ENCODE measurements at regions not wholly inside any gene's neighbourhood (a gene's known extent, or its start where the extent isn't known, plus 50 kb on each side); places are given as distances from the start of the nearest gene placed in this dataset.

DNA sequence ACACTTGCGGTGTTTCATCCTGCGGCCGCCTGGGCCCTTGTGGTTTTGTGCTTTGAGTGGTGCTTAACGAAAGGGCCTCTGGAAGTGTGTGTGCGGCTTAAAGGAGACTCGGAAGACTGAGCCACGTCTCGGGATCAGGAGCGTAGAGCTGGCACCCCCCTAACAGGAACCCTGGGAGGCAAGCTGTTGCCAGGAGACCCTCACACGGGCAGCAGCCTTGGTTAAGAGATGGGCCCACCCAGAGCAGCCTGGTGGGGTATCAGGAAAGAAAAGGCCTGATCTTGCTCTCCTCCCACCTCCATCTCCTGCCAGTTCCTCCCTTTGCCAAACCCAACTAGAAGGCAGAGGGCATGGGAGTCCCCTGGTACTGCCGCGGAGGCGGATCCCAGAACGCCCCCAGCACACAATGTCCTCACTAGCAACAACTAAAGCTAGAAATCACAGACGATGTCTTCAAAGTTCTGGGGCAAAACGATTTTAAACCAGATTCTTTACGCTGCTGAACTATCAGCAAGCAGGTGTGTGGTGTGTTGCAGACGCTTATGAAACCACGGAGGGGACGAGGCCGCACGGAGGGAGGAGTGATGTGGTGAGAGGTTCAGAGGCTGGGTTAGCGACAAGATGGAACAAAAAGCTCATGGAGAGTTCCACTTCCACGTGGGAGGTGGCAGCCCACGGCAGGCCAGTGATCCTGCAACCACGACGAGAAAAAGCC lies 67.0 kb upstream of the INPP5A start:
- TF ChIP-seq, protein P1, sequence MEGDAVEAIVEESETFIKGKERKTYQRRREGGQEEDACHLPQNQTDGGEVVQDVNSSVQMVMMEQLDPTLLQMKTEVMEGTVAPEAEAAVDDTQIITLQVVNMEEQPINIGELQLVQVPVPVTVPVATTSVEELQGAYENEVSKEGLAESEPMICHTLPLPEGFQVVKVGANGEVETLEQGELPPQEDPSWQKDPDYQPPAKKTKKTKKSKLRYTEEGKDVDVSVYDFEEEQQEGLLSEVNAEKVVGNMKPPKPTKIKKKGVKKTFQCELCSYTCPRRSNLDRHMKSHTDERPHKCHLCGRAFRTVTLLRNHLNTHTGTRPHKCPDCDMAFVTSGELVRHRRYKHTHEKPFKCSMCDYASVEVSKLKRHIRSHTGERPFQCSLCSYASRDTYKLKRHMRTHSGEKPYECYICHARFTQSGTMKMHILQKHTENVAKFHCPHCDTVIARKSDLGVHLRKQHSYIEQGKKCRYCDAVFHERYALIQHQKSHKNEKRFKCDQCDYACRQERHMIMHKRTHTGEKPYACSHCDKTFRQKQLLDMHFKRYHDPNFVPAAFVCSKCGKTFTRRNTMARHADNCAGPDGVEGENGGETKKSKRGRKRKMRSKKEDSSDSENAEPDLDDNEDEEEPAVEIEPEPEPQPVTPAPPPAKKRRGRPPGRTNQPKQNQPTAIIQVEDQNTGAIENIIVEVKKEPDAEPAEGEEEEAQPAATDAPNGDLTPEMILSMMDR (IDR thresholded peaks at IDR 0.05) = no peak
- TF ChIP-seq POLR2A (IDR thresholded peaks at IDR 0.05) = no peak

Data from heart left ventricle (tissue), 13 donors.